HG03571 (cell line): ENCODE measurements at regions not wholly inside any gene's neighbourhood (a gene's known extent, or its start where the extent isn't known, plus 50 kb on each side); places are given as distances from the start of the nearest gene placed in this dataset.

Source experiments
- ATAC-seq: cut with Tn5 transposase; IDR thresholded peaks from one replicate; pipeline ENCODE4 v1.9.1; 2021; ENCODE audit not compliant: unreplicated experiment

- ATAC-seq: no peak
These were observed 88.2 kb downstream of the TMA16 start for GRCh38 chr4:163582703-163583102.

GRCh38 chr4:163587867-163588266 is 93.4 kb downstream of the TMA16 start:
- ATAC-seq: peak; percentile 44

- ATAC-seq: no peak
These were observed 94.0 kb downstream of the TMA16 start for GRCh38 chr4:163588532-163588931.

- ATAC-seq: peak; percentile 35
These were observed 95.6 kb downstream of the TMA16 start for GRCh38 chr4:163590103-163590502.

GRCh38 chr4:163590619-163591264 is 96.3 kb downstream of the TMA16 start:
- no peak for ATAC-seq

- peak; percentile 86 for ATAC-seq
These were observed 97.1 kb downstream of the TMA16 start for GRCh38 chr4:163591614-163592020.

- ATAC-seq: no peak
These were observed 97.7 kb downstream of the TMA16 start for GRCh38 chr4:163592212-163592611.

GRCh38 chr4:163595580-163595979 is 101.1 kb downstream of the TMA16 start:
- no peak for ATAC-seq

GRCh38 chr4:163598028-163598427 is 103.5 kb downstream of the TMA16 start:
- ATAC-seq: no peak

- ATAC-seq: no peak
These were observed 104.0 kb downstream of the TMA16 start for GRCh38 chr4:163598489-163598888.

GRCh38 chr4:163600727-163601126 is 106.2 kb downstream of the TMA16 start:
- ATAC-seq: no peak

GRCh38 chr4:163603257-163603656 is 108.8 kb downstream of the TMA16 start:
- ATAC-seq: peak; percentile 39

- ATAC-seq: no peak
These were observed 112.6 kb downstream of the TMA16 start for GRCh38 chr4:163606896-163607691.

- no peak for ATAC-seq
These were observed 114.5 kb downstream of the TMA16 start for GRCh38 chr4:163609019-163609418.

GRCh38 chr4:163610648-163611047 is 116.2 kb downstream of the TMA16 start:
- no peak for ATAC-seq

GRCh38 chr4:163611182-163611581 is 116.7 kb downstream of the TMA16 start:
- no peak for ATAC-seq

GRCh38 chr4:163611784-163612445 is 117.4 kb downstream of the TMA16 start:
- peak; percentile 78 for ATAC-seq

- no peak for ATAC-seq
These were observed 118.3 kb downstream of the TMA16 start for GRCh38 chr4:163612762-163613161.

- ATAC-seq: no peak
These were observed 118.9 kb downstream of the TMA16 start for GRCh38 chr4:163613383-163613782.

GRCh38 chr4:163614866-163615265 is 120.4 kb downstream of the TMA16 start:
- ATAC-seq: no peak

GRCh38 chr4:163618845-163619244 is 124.4 kb downstream of the TMA16 start:
- no peak for ATAC-seq

- ATAC-seq: no peak
These were observed 126.2 kb downstream of the TMA16 start for GRCh38 chr4:163620738-163621137.
